ENCODE measurements at regions not wholly inside any gene's neighbourhood (a gene's known extent, or its start where the extent isn't known, plus 50 kb on each side); places are given as distances from the start of the nearest gene placed in this dataset.

DNA sequence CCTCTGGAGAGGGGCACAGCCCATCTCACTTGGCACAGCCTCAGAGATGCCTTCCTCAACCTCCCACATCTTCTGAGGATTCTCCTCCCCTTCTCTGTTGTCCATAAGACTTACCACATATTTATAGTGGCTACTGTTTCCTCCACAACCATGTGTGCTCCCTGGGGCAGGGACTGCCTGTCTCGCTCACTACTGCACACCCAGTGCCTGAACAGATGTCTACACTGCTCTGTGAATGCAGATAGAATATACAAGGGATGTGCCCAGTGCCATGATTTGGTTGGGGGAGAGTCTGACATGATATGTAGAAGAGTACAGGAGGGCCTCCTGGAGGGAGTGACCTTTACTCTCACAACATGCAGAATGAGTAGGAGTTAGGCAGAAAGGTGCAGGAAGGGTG lies 67.3 kb upstream of the ANO1 start:
- TF ChIP-seq TARDBP (IDR thresholded peaks at IDR 0.05) (no peak), ZNF384 (IDR thresholded peaks at IDR 0.05) (no peak), FOXK2 (IDR thresholded peaks at IDR 0.05) (no peak), FOXA1 (IDR thresholded peaks at IDR 0.05) (no peak), BHLHE40 (IDR thresholded peaks at IDR 0.05; ENCODE audit: borderline replicate concordance) (no peak), SP1 (IDR thresholded peaks at IDR 0.05) (no peak), HDGF (IDR thresholded peaks at IDR 0.05; ENCODE audit: borderline replicate concordance) (no peak), ELF4 (IDR thresholded peaks at IDR 0.05) (no peak), FOXM1 (IDR thresholded peaks at IDR 0.05; ENCODE audit: borderline replicate concordance) (no peak), LEF1 (IDR thresholded peaks at IDR 0.05; ENCODE audit: borderline replicate concordance) (no peak), ARNT (IDR thresholded peaks at IDR 0.05) (no peak), L3MBTL2 (conservative IDR thresholded peaks at IDR 0.05) (no peak), NFRKB (IDR thresholded peaks at IDR 0.05) (no peak), CTBP1 (IDR thresholded peaks at IDR 0.05; ENCODE audit: borderline replicate concordance) (no peak), SUZ12 (IDR thresholded peaks at IDR 0.05) (no peak)
- CTCF ChIA-PET, result no interaction called here
- POLR2A ChIA-PET, result no interaction called here
- DNase-seq (ENCODE audit: extremely low spot score), result no peak

DNA sequence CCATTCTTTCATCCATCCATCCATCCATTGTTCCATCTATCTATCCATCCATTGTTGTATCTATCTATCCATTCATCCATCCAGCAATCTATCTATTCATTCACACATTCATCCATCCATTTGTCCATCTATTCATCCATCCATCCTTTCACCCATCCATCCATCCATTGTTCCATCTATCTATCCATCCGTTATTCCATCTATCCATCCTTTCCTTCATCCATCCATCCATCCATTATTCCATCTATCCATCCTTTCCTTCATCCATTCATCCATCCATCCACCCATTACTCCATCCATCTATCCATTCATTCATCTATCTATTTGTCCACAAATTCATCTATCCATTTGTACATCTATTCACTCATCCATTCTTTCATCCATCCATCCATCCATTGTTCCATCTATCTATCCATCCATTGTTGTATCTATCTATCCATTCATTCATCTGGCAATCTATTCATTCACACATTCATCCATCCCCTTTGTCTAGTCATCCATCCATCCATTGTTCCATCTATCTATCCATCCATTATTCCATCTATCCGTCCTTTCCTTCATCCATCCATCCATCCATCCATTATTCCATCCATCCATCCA lies 65.9 kb upstream of the ANO1 start:
- TF ChIP-seq CTBP1 (IDR thresholded peaks at IDR 0.05; ENCODE audit: borderline replicate concordance) (no peak), FOXK2 (IDR thresholded peaks at IDR 0.05) (no peak), SP1 (IDR thresholded peaks at IDR 0.05) (no peak), FOXM1 (IDR thresholded peaks at IDR 0.05; ENCODE audit: borderline replicate concordance) (no peak), SUZ12 (IDR thresholded peaks at IDR 0.05) (no peak), L3MBTL2 (conservative IDR thresholded peaks at IDR 0.05) (no peak), NFRKB (IDR thresholded peaks at IDR 0.05) (no peak), TARDBP (IDR thresholded peaks at IDR 0.05) (no peak), HDGF (IDR thresholded peaks at IDR 0.05; ENCODE audit: borderline replicate concordance) (no peak), ZNF384 (IDR thresholded peaks at IDR 0.05) (no peak)
- TF ChIP-seq, protein P1, sequence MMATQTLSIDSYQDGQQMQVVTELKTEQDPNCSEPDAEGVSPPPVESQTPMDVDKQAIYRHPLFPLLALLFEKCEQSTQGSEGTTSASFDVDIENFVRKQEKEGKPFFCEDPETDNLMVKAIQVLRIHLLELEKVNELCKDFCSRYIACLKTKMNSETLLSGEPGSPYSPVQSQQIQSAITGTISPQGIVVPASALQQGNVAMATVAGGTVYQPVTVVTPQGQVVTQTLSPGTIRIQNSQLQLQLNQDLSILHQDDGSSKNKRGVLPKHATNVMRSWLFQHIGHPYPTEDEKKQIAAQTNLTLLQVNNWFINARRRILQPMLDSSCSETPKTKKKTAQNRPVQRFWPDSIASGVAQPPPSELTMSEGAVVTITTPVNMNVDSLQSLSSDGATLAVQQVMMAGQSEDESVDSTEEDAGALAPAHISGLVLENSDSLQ (IDR thresholded peaks at IDR 0.05), result no peak
- ChIA-PET POLR2A (no interaction called here), CTCF (no interaction called here)
- DNase-seq (ENCODE audit: extremely low spot score), result no peak

DNA sequence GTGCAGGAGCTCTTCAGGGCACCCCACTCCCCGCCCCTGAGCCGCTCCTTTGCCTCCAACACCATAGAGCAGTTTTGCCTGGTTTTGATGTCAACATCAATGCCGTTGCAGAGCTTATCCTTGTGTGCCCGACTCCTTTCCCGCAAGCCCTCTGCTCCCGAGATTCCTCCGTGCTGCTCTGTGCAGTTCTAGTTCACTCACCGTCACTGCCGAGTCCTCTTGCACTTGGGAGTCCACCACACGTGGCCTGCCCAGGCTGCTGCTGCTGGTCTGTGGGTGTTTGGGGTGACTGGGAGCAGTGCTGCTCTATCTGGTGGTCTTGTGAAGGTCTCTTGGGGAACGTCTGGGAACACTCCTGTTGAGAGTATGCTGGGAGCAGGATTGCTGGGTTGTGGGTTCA lies 63.8 kb upstream of the ANO1 start:
- TF ChIP-seq NFRKB (IDR thresholded peaks at IDR 0.05), result no peak
- no peak for TF ChIP-seq ELF4 (IDR thresholded peaks at IDR 0.05)
- TF ChIP-seq ZNF384 (IDR thresholded peaks at IDR 0.05), result no peak
- TF ChIP-seq FOXM1 (IDR thresholded peaks at IDR 0.05; ENCODE audit: borderline replicate concordance), result no peak
- no peak for TF ChIP-seq LEF1 (IDR thresholded peaks at IDR 0.05; ENCODE audit: borderline replicate concordance)
- TF ChIP-seq L3MBTL2 (conservative IDR thresholded peaks at IDR 0.05), result no peak
- no peak for TF ChIP-seq SUZ12 (IDR thresholded peaks at IDR 0.05)
- no peak for TF ChIP-seq SP1 (IDR thresholded peaks at IDR 0.05)
- CTCF ChIA-PET, result no interaction called here
- POLR2A ChIA-PET, result no interaction called here
- no peak for DNase-seq (ENCODE audit: extremely low spot score)

DNA sequence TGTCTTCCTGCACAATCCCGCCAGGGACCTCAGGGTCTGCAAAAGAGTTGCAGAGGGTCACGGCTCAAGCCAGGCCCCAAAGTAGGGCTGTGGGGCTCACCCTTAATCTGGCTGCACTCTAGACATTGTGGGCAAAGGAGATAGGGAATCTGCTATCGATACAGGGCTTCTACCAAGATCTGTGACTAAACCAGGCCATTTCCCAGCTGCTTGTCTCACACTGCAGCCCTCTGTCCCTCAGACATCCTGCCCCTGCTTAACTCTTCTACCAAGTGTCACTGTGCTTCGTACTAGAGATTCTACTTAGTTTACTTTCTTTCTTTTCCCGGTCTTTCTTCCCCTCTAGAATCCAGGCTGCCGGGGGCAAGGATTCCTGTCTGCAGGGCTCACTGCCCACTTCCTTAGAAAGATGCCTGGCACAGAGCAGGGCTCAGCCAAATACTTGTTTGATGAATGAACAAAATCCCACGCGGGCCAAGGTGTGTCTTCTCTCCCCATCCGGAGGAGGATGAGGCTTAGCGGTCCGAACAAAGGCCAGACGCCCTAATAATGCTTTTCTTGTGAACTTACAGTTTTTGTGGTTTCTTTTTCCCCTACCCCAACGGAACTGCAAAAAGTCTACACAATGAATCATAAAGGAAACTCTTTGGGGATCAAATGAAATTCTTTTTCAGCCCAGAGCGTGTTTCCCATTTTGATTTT lies 61.3 kb upstream of the ANO1 start:
- CTCF ChIA-PET, result no interaction called here
- POLR2A ChIA-PET, result no interaction called here
- no peak for DNase-seq (ENCODE audit: extremely low spot score)
- TF ChIP-seq BHLHE40 (IDR thresholded peaks at IDR 0.05; ENCODE audit: borderline replicate concordance) (no peak), ELF4 (IDR thresholded peaks at IDR 0.05) (no peak), SUZ12 (IDR thresholded peaks at IDR 0.05) (no peak), SP1 (IDR thresholded peaks at IDR 0.05) (no peak), LEF1 (IDR thresholded peaks at IDR 0.05; ENCODE audit: borderline replicate concordance) (no peak), TARDBP (IDR thresholded peaks at IDR 0.05) (no peak), FOXK2 (IDR thresholded peaks at IDR 0.05) (no peak), FOXA1 (IDR thresholded peaks at IDR 0.05) (no peak), ZNF384 (IDR thresholded peaks at IDR 0.05) (no peak)

DNA sequence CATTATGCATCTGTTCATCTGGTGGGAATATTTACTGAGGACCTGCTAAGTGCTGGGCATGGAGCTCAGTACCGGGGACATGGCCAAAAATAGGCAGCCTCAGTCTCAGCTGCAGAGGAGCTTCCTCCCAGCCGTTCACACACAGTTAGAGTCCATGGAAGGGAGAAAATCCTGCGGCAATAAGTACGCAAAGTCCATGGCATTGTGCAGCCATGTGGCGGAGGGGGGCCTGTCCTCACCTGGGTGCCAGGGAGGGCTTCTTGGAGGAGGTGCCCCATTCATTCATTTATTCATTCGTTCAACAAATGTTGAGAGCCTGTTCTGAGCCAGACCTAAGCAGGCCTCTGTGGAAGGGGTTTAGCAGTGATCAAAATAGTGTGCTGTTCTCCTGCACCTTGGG lies 59.3 kb upstream of the ANO1 start:
- POLR2A ChIA-PET, result no interaction called here
- DNase-seq (ENCODE audit: extremely low spot score), result no peak
- TF ChIP-seq ZNF384 (IDR thresholded peaks at IDR 0.05) (no peak), L3MBTL2 (conservative IDR thresholded peaks at IDR 0.05) (no peak), FOXK2 (IDR thresholded peaks at IDR 0.05) (no peak), SP1 (IDR thresholded peaks at IDR 0.05) (no peak), CTBP1 (IDR thresholded peaks at IDR 0.05; ENCODE audit: borderline replicate concordance) (no peak), HDGF (IDR thresholded peaks at IDR 0.05; ENCODE audit: borderline replicate concordance) (no peak), ELF4 (IDR thresholded peaks at IDR 0.05) (no peak), TARDBP (IDR thresholded peaks at IDR 0.05) (no peak), SUZ12 (IDR thresholded peaks at IDR 0.05) (no peak)
- TF ChIP-seq, protein P1 (IDR thresholded peaks at IDR 0.05), result no peak
- CTCF ChIA-PET, result no interaction called here

DNA sequence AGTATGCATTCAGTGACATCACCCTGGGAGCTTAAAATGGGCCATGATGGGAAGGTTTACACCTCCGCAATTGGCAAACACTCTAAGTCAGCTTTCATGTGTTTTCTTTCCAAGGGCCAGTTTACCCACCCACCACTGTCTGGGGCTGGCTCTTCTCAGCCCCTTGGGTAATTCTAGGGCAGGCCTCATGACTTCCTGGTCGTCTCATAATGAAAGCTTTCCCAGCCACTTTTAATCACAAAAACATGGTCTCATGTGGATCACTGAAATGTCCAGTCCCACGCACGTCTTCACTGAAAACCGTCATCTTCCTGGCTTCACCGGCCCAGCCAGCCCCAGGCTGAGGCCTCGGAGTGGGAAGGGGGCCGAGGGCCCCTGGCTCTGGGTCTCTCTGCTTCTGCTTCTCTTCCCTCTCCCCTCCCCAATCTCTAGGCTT lies 58.5 kb upstream of the ANO1 start:
- DNase-seq (ENCODE audit: extremely low spot score), result no peak
- POLR2A ChIA-PET, result no interaction called here
- TF ChIP-seq SP1 (IDR thresholded peaks at IDR 0.05) (no peak), FOXM1 (IDR thresholded peaks at IDR 0.05; ENCODE audit: borderline replicate concordance) (no peak)
- TF ChIP-seq, protein P1 (IDR thresholded peaks at IDR 0.05), result no peak
- CTCF ChIA-PET, result no interaction called here
